Activated CD4-positive, alpha-beta T cell treated with anti-CD3 and anti-CD28 coated beads, Interleukin-2, amount 50 U/mL, for 1 hour (primary cell): ENCODE measurements at regions not wholly inside any gene's neighbourhood (a gene's known extent, or its start where the extent isn't known, plus 50 kb on each side); places are given as distances from the start of the nearest gene placed in this dataset.
A peak's percentile ranks its signal among the peaks of the same experiment; 100 is the strongest.
"Not testable (repeated sequence)": the region's sequence is repeated elsewhere in the genome, so short reads cannot be mapped to it uniquely, and the experiment has no call there.

Experiments
- DNase-seq: peaks from one replicate; pipeline ENCODE4 v3.0.0-alpha.2; 2020

GRCh38 chr3:181250714-181251113 lies 261.2 kb upstream of the DNAJC19 start:
- no peak for DNase-seq

- DNase-seq: no peak
These were observed 249.9 kb upstream of the DNAJC19 start for GRCh38 chr3:181239441-181239840.

- DNase-seq: no peak
These were observed 240.7 kb upstream of the DNAJC19 start for GRCh38 chr3:181230258-181230657.

- no peak for DNase-seq
These were observed 223.8 kb upstream of the DNAJC19 start for GRCh38 chr3:181213347-181213746.

GRCh38 chr3:181212271-181212670 lies 222.7 kb upstream of the DNAJC19 start:
- no peak for DNase-seq

DNA sequence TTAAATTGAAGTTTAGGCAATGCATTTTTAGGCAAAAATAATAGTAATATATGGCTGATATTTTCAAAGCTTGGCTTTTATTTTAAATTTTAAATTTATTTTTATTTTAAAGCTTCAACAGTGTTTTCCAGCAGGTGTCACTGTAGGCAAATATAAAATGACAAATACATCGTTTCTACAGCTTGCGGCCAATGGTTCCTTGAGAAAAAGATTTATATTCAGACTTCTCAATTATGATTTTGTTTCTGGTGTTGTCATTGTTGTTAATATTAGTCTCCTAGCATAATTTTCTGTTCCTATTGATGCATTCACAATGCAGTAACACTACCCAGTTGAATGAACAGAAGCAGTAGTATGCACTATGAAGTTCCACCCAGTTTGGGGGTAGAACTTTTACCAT lies 220.7 kb upstream of the DNAJC19 start:
- DNase-seq: no peak

GRCh38 chr3:181189556-181189955 lies 200.0 kb upstream of the DNAJC19 start:
- no peak for DNase-seq

GRCh38 chr3:181183764-181184163 lies 194.2 kb upstream of the DNAJC19 start:
- no peak for DNase-seq

GRCh38 chr3:181183057-181183456 lies 193.5 kb upstream of the DNAJC19 start:
- DNase-seq: not testable (repeated sequence)

GRCh38 chr3:181178991-181179390 lies 189.5 kb upstream of the DNAJC19 start:
- DNase-seq: no peak

DNA sequence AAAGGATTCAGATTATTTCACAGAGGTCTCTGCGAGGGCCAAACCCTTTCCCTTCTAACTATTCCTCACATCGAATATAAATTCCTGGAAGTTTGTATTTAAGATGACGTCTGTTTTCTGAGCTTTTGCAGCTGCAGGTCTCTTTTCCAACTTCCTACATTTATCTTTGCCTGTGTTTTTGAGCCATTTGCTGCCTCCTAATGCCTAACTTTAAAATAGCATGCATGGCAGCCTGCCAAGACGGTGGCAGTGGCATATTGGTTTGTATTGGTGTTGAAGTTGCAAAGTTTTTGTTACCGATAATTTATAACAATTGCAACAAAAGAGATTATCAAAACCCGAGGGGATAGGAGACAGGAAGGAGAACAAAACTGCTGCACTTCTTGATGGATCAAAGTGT lies 187.1 kb upstream of the DNAJC19 start:
- DNase-seq: peak; percentile 24

DNA sequence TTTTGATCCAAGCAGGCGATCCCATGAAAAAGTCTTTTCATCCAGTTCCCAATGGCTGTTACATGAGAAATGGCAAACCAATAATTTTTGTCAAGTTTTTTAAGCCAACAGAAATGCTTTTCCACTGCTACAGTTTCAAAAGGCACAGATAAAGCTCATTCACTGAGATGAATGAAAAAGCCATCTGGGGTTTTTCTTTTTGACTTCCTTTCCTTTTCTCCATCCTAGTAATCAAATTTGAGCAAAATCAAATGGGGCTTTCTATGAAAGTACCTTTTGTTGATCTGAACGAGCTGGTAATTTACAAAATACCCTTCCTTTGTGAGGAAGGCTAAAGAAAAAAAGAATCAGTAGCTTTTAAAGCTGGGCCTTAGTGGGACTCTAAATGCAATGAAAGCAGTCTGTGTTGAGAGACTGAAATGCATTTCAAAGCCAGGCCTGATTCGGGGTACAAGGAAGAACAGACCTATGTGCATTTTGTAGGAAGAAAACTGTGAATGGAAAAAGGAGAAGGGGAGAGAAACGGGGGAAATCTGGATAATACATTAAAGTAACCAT lies 185.2 kb upstream of the DNAJC19 start:
- DNase-seq: no peak

DNA sequence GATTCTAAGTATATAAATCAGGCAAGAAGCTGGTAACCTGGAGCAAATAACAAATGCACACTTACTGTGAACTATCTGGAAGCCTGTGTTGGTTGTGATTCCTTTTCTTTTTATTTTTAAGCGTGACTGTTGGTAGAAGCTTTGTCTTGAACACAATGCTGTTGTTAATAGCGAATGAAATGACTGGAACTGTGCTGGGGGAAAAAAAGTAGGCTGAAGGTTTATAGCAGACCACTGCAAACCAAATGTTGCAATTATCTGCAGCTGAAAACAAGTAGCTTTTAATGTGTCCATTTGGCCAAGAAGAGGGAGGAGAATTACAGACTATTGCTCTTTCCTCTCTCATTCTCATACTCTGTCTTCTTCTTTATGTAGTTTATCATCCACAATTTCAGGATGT lies 184.5 kb upstream of the DNAJC19 start:
- no peak for DNase-seq

DNA sequence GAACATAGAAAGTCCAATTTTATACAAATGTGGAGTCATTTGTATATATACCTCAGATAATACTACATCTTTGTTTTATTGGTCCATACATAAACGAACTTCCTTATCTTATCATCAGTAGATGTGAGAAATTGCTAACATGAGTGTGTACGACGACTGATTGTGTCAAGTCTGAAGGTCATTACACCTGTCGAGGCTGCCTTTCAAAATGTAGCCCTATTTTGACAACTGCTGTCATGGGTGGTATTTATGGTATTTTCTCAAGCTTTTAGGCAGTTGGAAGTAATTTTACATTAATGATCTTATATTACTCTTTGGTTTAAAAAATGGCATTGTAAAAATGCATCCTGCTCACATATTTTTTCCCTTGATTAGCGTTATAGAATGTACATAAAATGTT lies 183.7 kb upstream of the DNAJC19 start:
- no peak for DNase-seq

DNA sequence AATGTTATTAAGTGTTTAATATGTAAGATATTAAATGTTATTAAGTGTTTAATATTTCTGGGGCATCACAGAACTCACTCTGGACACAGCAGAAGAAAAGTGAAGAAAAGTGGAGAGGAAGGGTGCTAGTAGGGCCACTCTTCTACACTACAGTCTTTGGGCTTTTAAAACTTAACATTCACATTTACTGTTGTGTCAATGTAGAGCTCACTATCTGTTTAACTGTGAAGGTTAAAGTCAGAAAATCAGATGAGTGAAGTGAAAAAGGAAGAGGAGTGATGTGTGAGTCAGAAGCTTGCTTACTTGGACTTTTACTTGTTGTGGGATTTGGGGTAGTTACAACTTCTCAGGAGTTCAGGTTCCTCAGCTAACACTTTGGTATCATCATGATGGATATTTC lies 145.3 kb upstream of the DNAJC19 start:
- DNase-seq: no peak

DNA sequence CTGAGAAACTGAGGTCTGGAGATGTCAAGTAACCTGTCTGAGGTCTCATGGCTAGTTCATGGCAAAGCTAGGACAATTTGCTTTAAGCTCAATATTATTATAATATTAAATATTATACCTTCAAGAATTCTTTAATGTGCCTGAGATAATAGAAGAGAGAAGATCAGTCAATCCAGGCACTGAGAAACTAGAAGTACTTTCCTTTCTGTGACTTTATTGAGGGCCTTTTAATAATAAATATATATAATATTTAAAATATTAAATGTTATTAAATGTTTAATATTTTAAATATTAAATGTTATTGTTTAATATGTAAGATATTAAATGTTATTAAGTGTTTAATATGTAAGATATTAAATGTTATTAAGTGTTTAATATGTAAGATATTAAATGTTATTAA lies 144.3 kb upstream of the DNAJC19 start:
- DNase-seq: no peak

- DNase-seq: no peak
These were observed 116.1 kb upstream of the DNAJC19 start for GRCh38 chr3:181105646-181106045.

GRCh38 chr3:181103605-181104004 lies 114.1 kb upstream of the DNAJC19 start:
- DNase-seq: no peak

- DNase-seq: no peak
These were observed 96.5 kb upstream of the DNAJC19 start for GRCh38 chr3:181086011-181086410.

- DNase-seq: no peak
These were observed 92.4 kb upstream of the DNAJC19 start for GRCh38 chr3:181081930-181082329.

DNA sequence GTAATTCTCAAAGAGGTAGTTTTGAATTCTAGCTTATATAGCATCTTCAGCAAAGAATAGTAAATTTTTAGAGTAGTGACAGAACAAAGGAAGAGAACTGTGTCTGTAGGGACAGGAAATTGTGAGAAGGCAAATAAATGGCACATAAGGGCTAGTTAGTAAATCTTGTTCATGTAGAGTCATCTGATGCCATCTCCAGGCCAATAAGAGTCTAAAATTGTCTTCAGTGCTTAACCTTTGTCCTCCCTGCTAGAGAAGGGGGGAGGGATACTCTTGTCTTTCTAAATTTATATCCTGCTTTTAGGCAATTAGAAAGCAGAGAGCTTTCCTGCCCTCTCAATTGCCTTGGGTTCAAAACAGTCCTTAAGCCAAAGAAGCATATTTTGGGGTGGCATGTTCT lies 87.0 kb upstream of the DNAJC19 start:
- DNase-seq: no peak

DNA sequence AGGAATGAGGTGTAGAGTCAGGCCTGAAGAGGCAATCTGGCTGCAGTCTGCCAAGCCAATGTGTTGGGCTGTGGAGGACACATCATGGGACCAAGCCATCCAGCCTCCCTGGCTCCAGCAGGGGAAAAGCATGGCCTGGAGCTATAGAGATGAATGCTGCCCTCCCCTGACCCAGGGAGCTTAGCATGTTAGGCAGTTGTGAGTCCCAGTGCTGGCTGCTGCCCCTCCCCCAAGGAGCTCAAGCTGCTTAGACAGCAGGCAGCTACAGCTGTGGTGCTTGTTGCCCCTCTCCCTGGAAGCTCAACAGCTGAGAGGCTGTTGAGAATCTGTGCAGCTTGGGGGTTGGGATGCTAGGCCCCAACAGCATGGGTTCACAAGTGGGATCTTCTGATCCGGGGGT lies 85.6 kb upstream of the DNAJC19 start:
- no peak for DNase-seq

- DNase-seq: no peak
These were observed 76.9 kb upstream of the DNAJC19 start for GRCh38 chr3:181066143-181067087.

GRCh38 chr3:181056136-181056732 lies 66.7 kb upstream of the DNAJC19 start:
- DNase-seq: no peak
